Suprapubic skin (tissue), 3 donors: ENCODE measurements at regions not wholly inside any gene's neighbourhood (a gene's known extent, or its start where the extent isn't known, plus 50 kb on each side); places are given as distances from the start of the nearest gene placed in this dataset.

Experiments used
- POLR2AphosphoS5 ChIP-seq, 3 donors: sonication (generic); formaldehyde crosslinking; IDR thresholded peaks; one replicate each; pipeline ENCODE4 v1.6.1; 2017; ENCODE audit warnings: antibody characterized with exemption in 3 of 3
- TF ChIP-seq, protein P1 (sequence below), 2 donors: fragments of 200-600 bp in 1 of 2; fragments of 450-650 bp in 1 of 2; sonication (generic) in 1 of 2; IDR thresholded peaks; one replicate each; pipeline ENCODE4 v1.5.1; 2016 to 2019; ENCODE audit warnings: antibody characterized with exemption in 2 of 2, mild to moderate bottlenecking in 1 of 2, moderate library complexity in 1 of 2

- TF ChIP-seq, protein P1, sequence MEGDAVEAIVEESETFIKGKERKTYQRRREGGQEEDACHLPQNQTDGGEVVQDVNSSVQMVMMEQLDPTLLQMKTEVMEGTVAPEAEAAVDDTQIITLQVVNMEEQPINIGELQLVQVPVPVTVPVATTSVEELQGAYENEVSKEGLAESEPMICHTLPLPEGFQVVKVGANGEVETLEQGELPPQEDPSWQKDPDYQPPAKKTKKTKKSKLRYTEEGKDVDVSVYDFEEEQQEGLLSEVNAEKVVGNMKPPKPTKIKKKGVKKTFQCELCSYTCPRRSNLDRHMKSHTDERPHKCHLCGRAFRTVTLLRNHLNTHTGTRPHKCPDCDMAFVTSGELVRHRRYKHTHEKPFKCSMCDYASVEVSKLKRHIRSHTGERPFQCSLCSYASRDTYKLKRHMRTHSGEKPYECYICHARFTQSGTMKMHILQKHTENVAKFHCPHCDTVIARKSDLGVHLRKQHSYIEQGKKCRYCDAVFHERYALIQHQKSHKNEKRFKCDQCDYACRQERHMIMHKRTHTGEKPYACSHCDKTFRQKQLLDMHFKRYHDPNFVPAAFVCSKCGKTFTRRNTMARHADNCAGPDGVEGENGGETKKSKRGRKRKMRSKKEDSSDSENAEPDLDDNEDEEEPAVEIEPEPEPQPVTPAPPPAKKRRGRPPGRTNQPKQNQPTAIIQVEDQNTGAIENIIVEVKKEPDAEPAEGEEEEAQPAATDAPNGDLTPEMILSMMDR (IDR thresholded peaks at IDR 0.05): no peak
- no peak for TF ChIP-seq POLR2AphosphoS5 (IDR thresholded peaks at IDR 0.05)
Observed at GRCh38 chr5:10149911-10150310, 99.8 kb downstream of the ATPSCKMT start.
